NCI-H226 (cell line): ENCODE measurements at regions not wholly inside any gene's neighbourhood (a gene's known extent, or its start where the extent isn't known, plus 50 kb on each side); places are given as distances from the start of the nearest gene placed in this dataset.

Experiments used
- DNase-seq: peaks from one replicate; pipeline ENCODE4 v3.0.0-alpha.2; 2015

DNA sequence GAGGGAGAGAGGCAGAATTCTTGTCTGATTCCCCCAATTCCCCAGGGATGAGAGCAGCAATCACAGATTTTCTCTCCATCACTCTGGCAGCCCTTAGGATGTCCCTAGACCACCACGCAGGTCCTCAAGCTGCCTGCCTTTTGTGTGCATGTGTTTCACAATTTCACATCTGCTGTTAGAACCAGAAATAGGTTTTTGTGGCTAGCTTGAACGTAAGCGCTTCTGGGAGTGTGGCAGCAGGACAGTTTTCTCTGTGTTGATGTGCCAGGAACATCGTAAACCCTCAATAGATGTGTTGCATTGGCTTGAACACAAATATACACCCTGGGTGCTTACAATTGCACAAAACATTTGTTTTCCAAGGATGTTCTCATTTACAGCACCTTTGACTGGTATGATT is 78.8 kb upstream of the TMTC4 start:
- no peak for DNase-seq

DNA sequence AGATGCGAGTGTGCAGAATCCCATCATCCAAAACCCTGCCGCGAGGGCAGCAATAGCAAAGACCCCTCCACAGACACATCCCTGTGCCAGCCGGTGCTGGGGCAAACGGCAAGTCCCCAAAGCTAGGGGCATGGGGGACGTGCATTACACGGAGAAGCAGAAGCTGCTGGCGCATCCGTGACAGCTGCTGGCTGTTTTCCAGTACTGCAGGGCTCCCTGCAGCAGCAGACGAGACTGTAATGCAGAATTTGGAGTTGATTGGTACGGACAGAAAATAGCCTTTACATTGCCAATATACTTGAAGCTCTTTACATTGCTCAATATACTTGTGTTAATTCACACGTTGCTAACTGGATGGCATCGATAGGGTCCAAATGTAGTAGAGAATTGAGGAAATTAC is 77.2 kb upstream of the TMTC4 start:
- DNase-seq = no peak

DNA sequence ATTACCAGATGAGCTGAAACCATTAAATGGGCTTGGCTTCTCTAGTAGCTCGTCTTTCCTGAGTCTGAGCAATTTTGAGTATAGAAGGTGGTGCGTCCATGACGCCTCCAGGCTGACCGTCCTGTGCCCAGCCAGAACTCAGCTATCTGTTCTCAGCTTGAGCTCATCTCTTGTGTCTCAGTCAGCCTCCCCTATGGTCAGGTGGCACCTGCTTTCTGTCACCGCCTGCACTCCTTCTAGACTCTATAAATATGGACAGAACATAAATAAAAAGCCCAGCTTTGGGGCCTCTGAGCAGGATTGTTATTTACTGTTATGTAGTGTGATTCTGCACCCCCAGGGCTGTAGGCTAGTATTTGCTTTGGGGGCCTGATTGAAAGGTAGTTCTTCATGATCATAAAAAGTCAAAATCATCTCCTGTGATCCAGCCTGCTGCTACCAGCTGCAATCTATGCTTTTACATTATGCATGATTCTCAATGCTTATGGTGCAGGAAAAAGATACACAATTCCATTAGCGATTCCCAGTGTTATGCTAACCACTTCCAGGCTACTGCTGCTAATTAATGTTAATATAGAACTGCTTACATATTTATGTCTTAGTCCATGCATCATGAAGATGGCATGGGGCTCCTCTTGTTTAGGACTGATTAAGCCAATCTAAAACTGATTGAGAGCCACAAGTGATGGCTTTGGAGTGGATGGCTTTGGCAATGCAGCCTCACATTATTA is 72.5 kb upstream of the TMTC4 start:
- DNase-seq = no peak

DNA sequence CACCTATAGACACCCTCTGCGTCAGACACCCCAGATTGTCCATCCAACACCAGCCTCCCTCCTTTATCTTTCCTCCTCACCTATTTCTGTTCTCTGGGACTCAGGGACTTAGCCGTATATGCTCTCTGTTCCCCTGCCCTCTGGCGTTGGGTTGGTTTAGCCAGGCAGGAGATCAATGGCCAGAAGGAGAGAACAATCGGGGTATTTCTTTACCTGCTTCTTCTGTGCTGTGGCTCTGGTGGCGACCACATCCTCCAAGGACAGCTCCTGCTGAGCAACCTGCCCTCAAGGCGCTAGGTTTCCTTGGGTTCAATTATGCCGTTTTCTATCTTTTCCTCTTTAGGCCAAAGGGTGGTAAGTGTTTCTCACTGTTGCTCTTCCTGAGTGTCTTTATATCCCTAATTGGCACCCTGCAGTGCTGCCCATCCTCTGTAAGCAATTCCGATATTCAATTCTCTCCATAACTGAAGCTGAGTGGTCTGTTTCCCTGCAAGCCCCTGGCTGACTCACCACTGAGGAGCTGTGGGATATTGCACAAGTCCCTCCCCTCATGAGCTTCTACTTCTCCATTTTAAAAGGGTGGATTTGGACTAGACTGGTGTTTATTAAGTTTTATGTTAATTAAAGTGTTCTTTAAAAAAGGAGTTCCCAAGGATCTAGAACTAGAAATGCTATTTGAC is 63.7 kb upstream of the TMTC4 start:
- no peak for DNase-seq

DNA sequence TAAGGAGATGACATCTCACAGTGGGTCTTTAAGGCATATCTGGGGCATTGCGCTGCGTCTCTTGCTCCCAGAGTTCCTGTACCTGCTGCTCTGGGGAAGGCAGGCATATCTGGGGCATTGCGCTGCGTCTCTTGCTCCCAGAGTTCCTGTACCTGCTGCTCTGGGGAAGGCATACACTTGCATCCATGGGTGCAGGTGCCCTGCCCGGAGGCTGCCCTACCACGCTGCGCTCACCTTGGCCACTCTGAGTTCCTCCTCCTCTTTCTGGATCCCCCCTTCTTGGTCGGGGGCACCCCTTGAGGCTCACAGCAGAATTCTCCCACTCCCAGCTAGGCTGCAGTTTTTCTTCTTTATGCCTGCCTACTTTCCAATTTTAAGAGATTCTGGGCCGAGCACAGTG is 60.9 kb upstream of the TMTC4 start:
- DNase-seq = no peak

DNA sequence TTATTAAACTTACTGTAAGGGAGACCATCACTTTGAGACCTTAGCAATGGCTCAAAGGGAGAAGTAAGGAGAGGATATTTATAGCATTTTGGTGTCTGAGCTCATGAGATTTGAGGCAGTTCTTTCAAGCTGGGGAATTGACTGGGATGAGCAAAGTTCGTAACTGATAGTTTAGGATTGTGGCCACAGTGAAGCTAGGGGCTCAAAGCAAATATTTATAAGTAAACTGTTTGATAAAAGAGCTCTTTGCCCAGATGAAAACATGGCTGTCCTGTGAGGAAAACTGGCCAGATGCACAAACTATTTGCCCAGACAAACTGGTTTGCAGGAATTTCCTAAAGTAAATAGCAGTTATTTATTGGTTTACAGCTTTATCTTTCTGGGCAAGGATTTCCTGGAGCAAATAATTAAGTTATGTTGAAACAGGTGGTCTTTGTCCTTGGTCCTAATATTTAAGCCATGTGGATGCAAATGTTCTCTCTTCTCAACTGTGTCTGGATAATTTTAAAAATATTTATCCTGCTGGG is 59.7 kb upstream of the TMTC4 start:
- DNase-seq = no peak

DNA sequence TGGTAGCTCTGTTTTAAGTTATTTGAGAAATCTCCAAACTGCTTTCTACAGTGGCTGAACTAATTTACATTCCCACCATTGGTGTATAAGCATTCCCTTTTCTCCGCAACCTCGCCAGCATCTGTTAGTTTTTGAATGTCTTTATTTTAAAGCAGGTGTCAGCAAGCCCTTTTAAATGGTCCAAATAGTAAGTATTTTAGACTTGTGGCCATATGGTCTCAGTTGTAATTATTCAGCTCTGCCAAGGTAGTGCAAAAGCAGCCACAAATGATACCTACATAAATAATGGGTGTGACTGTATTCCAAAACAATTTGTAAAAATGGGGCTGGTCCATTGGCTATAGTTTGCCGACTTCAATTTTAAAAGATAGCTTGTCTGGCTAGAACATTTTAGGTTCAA is 58.7 kb upstream of the TMTC4 start:
- no peak for DNase-seq

DNA sequence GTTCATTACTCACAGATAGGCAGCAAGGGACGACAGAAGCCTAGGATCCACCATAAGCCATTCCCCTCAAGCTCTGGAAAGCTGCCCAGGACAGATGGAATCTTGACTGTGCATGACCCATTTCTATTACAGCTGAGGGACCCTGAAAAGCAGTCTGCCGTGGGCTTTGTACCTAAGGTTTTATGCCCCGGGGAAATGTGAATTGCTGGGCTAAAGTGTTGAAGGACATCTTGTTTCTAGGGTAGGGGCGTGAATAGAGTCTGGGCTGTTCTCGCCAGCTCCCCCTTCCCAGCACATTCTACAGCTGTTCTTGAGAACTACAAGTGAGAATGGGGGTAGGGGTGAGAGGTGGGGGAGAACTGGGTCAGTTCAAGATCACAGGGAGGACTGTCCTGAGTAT is 53.6 kb upstream of the TMTC4 start:
- no peak for DNase-seq

DNA sequence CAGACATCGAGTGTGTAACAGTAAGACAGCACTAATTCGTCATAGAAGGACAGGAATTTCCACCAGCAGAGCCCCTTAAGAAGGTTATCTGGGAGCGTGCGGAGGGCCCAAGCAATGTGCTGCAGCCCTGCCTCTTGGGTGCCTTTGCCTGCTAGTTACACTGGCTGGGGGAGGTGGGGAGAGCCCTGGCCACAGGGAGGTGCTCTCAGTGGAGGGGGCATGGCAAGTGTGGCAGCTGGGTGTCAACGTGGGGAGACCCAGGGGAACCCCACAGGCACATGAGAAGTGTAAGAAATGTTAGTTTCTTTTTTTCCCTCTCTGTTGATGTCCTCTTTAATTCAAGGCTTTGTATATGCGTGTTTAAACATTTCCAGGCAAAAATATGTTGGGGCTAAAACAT is 50.9 kb upstream of the TMTC4 start:
- DNase-seq = no peak

DNA sequence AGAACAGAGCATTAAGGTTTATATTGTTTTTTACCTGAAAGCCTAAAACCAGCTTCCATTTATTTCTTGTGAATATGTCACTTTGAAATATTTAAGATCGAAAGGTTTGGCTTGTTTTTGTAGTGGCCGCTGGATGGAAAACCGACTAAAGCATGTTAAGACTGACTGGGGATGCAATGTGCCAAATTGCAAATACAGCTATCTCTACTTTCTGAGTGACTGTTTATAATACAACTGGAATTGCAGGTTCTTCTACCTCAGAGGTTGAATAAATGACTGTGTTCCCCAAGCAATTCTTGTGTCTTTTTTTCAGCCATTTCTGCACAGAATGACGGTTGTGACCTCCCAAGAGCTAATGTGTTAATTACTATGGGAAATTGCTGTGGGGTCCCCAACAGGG is 50.0 kb upstream of the TMTC4 start:
- DNase-seq = no peak
